Smooth muscle cell (in vitro differentiated cells): ENCODE measurements at regions not wholly inside any gene's neighbourhood (a gene's known extent, or its start where the extent isn't known, plus 50 kb on each side); places are given as distances from the start of the nearest gene placed in this dataset.

ENCODE experiments used
- DNase-seq: peaks from one replicate; lab custom pipeline; 2025; ENCODE audit not compliant: unreplicated experiment; lab: John Stamatoyannopoulos, UW
- H2AFZ ChIP-seq: fragments of 200-600 bp; sonication (generic); 2 replicates; pipeline ENCODE4 v1.6.0; 2016; ENCODE audit warnings: antibody characterized with exemption, low read depth, mild to moderate bottlenecking
- H3F3A ChIP-seq: fragments of 200-600 bp; sonication (generic); 2 replicates; pipeline ENCODE4 v1.6.0; 2017; ENCODE audit warnings: antibody characterized with exemption, low read depth
- H3K27ac ChIP-seq: fragments of 200-600 bp; sonication (generic); 2 replicates; pipeline ENCODE4 v1.5.1; 2016; ENCODE audit warnings: low read depth, mild to moderate bottlenecking
- H3K27me3 ChIP-seq: fragments of 200-600 bp; sonication (generic); 2 replicates; pipeline ENCODE4 v1.6.1; 2016; ENCODE audit warnings: low read depth, mild to moderate bottlenecking
- H3K36me3 ChIP-seq: fragments of 200-600 bp; sonication (generic); 2 replicates; pipeline ENCODE4 v1.5.1; 2016; ENCODE audit warnings: low read depth
- H3K4me1 ChIP-seq: fragments of 200-600 bp; sonication (generic); 2 replicates; pipeline ENCODE4 v1.5.1; 2016; ENCODE audit warnings: low read depth
- H3K4me2 ChIP-seq: fragments of 200-600 bp; sonication (generic); 2 replicates; pipeline ENCODE4 v1.6.0; 2016; ENCODE audit warnings: mild to moderate bottlenecking
- H3K4me3 ChIP-seq: fragments of 200-600 bp; sonication (generic); 2 replicates; pipeline ENCODE4 v1.5.1; 2016; ENCODE audit warnings: mild to moderate bottlenecking
- H3K79me2 ChIP-seq: fragments of 200-600 bp; sonication (generic); 2 replicates; pipeline ENCODE4 v1.6.0; 2016; ENCODE audit warnings: low read depth, mild to moderate bottlenecking
- H3K9ac ChIP-seq: fragments of 200-600 bp; sonication (generic); 2 replicates; pipeline ENCODE4 v1.6.0; 2016; ENCODE audit warnings: low read depth
- H3K9me3 ChIP-seq: fragments of 200-600 bp; sonication (generic); replicated peaks from 2 replicates; pipeline ENCODE4 v1.5.1; 2016; ENCODE audit warnings: low read depth
- H4K20me1 ChIP-seq: fragments of 200-600 bp; sonication (generic); 2 replicates; pipeline ENCODE4 v1.6.0; 2016; ENCODE audit warnings: low read depth
- CTCF ChIP-seq: fragments of 200-600 bp; sonication (generic); IDR thresholded peaks from 2 replicates; pipeline ENCODE4 v1.5.1; 2017; ENCODE audit warnings: borderline replicate concordance, mild to moderate bottlenecking, antibody characterized with exemption; ENCODE audit not compliant: insufficient read depth, poor library complexity, severe bottlenecking
- WGBS: methylation state at CpG from one replicate; pipeline ENCODE4 v1.1.7; 2016; ENCODE audit warnings: low lambda C conversion rate; 5-methylcytosine and 5-hydroxymethylcytosine counted together

- Histone ChIP-seq H3K27me3 (peaks cover 12% of the 10 kb centered on the region), H3K36me3 (no peaks in the 10 kb centered on the region), H3K4me1 (peaks cover 4% of the 10 kb centered on the region), H3K4me2 (peak overlapping the region; percentile 76), H4K20me1 (no peaks in the 10 kb centered on the region), H3K27ac (peak overlapping the region; percentile 57), H3K9ac (no peak overlapping the region), H3F3A (peaks cover 7% of the 10 kb centered on the region), H3K9me3 (no peaks in the 10 kb centered on the region), H3K79me2 (no peaks in the 10 kb centered on the region), H2AFZ (peak overlapping the region; percentile 22), H3K4me3 (no peak overlapping the region)
- 35% methylated on average over 13 of the region's 13 CpGs for WGBS
- DNase-seq: no peak
- TF ChIP-seq CTCF: no peak
Observed at GRCh38 chr2:238728330-238729260, 119.3 kb upstream of the TWIST2 start.

- Histone ChIP-seq H3F3A (peaks cover 7% of the 10 kb centered on the region), H3K4me1 (peaks cover 4% of the 10 kb centered on the region), H3K79me2 (no peaks in the 10 kb centered on the region), H3K9ac (no peak overlapping the region), H4K20me1 (no peaks in the 10 kb centered on the region), H3K9me3 (no peaks in the 10 kb centered on the region), H2AFZ (no peak overlapping the region), H3K36me3 (no peaks in the 10 kb centered on the region), H3K27ac (peak overlapping the region; percentile 57), H3K27me3 (peaks cover 20% of the 10 kb centered on the region), H3K4me2 (peak overlapping the region; percentile 76), H3K4me3 (no peak overlapping the region)
- 88% methylated on average over 11 of the region's 11 CpGs for WGBS
- no peak for TF ChIP-seq CTCF
- DNase-seq: no peak
Observed at GRCh38 chr2:238729261-238729935, 118.5 kb upstream of the TWIST2 start.

- no peak overlapping the region for H3K4me2 ChIP-seq
- H3K9me3 ChIP-seq: no peaks in the 10 kb centered on the region
- WGBS: 94% methylated on average over 17 of the region's 17 CpGs
- H3K27me3 ChIP-seq: peaks cover 28% of the 10 kb centered on the region
- peaks cover 7% of the 10 kb centered on the region for H3F3A ChIP-seq
- no peak overlapping the region for H2AFZ ChIP-seq
- no peak for DNase-seq
- H4K20me1 ChIP-seq: no peaks in the 10 kb centered on the region
- no peaks in the 10 kb centered on the region for H3K36me3 ChIP-seq
- H3K4me3 ChIP-seq: no peak overlapping the region
- TF ChIP-seq CTCF: no peak
- H3K4me1 ChIP-seq: peaks cover 4% of the 10 kb centered on the region
- no peak overlapping the region for H3K9ac ChIP-seq
- no peaks in the 10 kb centered on the region for H3K79me2 ChIP-seq
- no peak overlapping the region for H3K27ac ChIP-seq
Observed at GRCh38 chr2:238730001-238730669, 117.8 kb upstream of the TWIST2 start.
